Trophoblast cell (in vitro differentiated cells and primary cell): ENCODE measurements at regions not wholly inside any gene's neighbourhood (a gene's known extent, or its start where the extent isn't known, plus 50 kb on each side); places are given as distances from the start of the nearest gene placed in this dataset.

Experiments used
- DNase-seq, 2 donors: peaks; one replicate each; pipeline ENCODE4 v3.0.0-alpha.2; 2016
- H2AFZ ChIP-seq: 2 replicates; pipeline ENCODE4 v1.6.1; 2013; ENCODE audit warnings: low read length, moderate library complexity, mild to moderate bottlenecking; ENCODE audit not compliant: insufficient read depth, poor library complexity
- H2AK5ac ChIP-seq: 2 replicates; pipeline ENCODE4 v1.6.1; 2013; ENCODE audit warnings: mild to moderate bottlenecking, low read length
- H2BK120ac ChIP-seq: 2 replicates; pipeline ENCODE4 v1.6.1; 2013; ENCODE audit warnings: low read length, mild to moderate bottlenecking, moderate library complexity; ENCODE audit not compliant: insufficient read depth, poor library complexity
- H2BK12ac ChIP-seq: 2 replicates; pipeline ENCODE4 v1.6.1; 2013; ENCODE audit warnings: mild to moderate bottlenecking, low read length, moderate library complexity
- H2BK5ac ChIP-seq: 2 replicates; pipeline ENCODE4 v1.6.1; 2013; ENCODE audit warnings: low read length, low read depth, moderate library complexity, mild to moderate bottlenecking; ENCODE audit not compliant: poor library complexity
- H3K14ac ChIP-seq: 2 replicates; pipeline ENCODE4 v1.6.1; 2013; ENCODE audit warnings: mild to moderate bottlenecking, low read length
- H3K18ac ChIP-seq: 2 replicates; pipeline ENCODE4 v1.6.1; 2013; ENCODE audit warnings: mild to moderate bottlenecking, low read length
- H3K23ac ChIP-seq: 2 replicates; pipeline ENCODE4 v1.6.1; 2013; ENCODE audit warnings: low read length
- H3K27ac ChIP-seq: 2 replicates; pipeline ENCODE4 v1.5.1; 2013; ENCODE audit warnings: low read depth, mild to moderate bottlenecking, inconsistent platforms, low read length, moderate library complexity
- H3K27me3 ChIP-seq: 2 replicates; pipeline ENCODE4 v1.6.1; 2013; ENCODE audit warnings: inconsistent platforms, mild to moderate bottlenecking, low read length, moderate library complexity; ENCODE audit not compliant: insufficient read depth
- H3K36me3 ChIP-seq, 2 experiments: 1 replicate in 1 of 2; 2 replicates in 1 of 2; pipeline ENCODE4 v1.6.1; 2013; ENCODE audit warnings: low read length in 2 of 2, mild to moderate bottlenecking in 2 of 2, moderate library complexity in 1 of 2; ENCODE audit not compliant: insufficient read depth in 2 of 2, control insufficient read depth in 1 of 2
- H3K4ac ChIP-seq: 2 replicates; pipeline ENCODE4 v1.6.1; 2013; ENCODE audit warnings: low read depth, mild to moderate bottlenecking, low read length, moderate library complexity
- H3K4me1 ChIP-seq, 2 experiments: 1 replicate in 1 of 2; 2 replicates in 1 of 2; pipeline ENCODE4 v1.6.1; 2013; ENCODE audit warnings: low read length in 2 of 2, mild to moderate bottlenecking in 2 of 2, moderate library complexity in 1 of 2; ENCODE audit not compliant: insufficient read depth in 2 of 2, control insufficient read depth in 1 of 2
- H3K4me2 ChIP-seq: 2 replicates; pipeline ENCODE4 v1.6.1; 2013; ENCODE audit warnings: inconsistent platforms, mild to moderate bottlenecking, low read length, moderate library complexity
- H3K4me3 ChIP-seq: 2 replicates; pipeline ENCODE4 v1.5.1; 2013; ENCODE audit warnings: mild to moderate bottlenecking, low read depth, low read length, inconsistent platforms
- H3K79me1 ChIP-seq: one replicate; pipeline ENCODE4 v1.6.1; 2013; ENCODE audit warnings: low read length
- H3K79me2 ChIP-seq: 2 replicates; pipeline ENCODE4 v1.6.1; 2013; ENCODE audit warnings: low read length, mild to moderate bottlenecking; ENCODE audit not compliant: control insufficient read depth, insufficient read depth, poor library complexity
- H3K9ac ChIP-seq: 2 replicates; pipeline ENCODE4 v1.6.1; 2013; ENCODE audit warnings: mild to moderate bottlenecking, low read length
- H3K9me3 ChIP-seq: 2 replicates; pipeline ENCODE4 v1.6.1; 2013; ENCODE audit warnings: low read depth, mild to moderate bottlenecking, control low read depth, inconsistent platforms, low read length; ENCODE audit not compliant: insufficient read depth
- H4K12ac ChIP-seq: 2 replicates; pipeline ENCODE4 v1.6.1; 2013; ENCODE audit warnings: low read depth, mild to moderate bottlenecking, low read length, moderate library complexity
- H4K8ac ChIP-seq: 2 replicates; pipeline ENCODE4 v1.6.1; 2013; ENCODE audit warnings: low read depth, mild to moderate bottlenecking, low read length, moderate library complexity
- H4K91ac ChIP-seq: one replicate; pipeline ENCODE4 v1.6.1; 2013; ENCODE audit warnings: low read depth, mild to moderate bottlenecking, low read length, moderate library complexity
- WGBS: extraction: QIAGEN DNeasy Blood & Tissue Kit; methylation state at CpG from one replicate; pipeline ENCODE4 v1.1.7; 2013; ENCODE audit warnings: missing lambda C conversion rate; ENCODE audit not compliant: insufficient read length, insufficient coverage; ENCODE audit errors: extremely low coverage; 5-methylcytosine and 5-hydroxymethylcytosine counted together

- Histone ChIP-seq H2AK5ac (no peak overlapping the region), H4K91ac (no peak overlapping the region), H3K4me2 (no peak overlapping the region), H2AFZ (no peak overlapping the region), H3K27me3 (no peaks in the 10 kb centered on the region), H3K79me2 (no peaks in the 10 kb centered on the region), H4K12ac (no peak overlapping the region), H3K27ac (no peak overlapping the region), H2BK5ac (no peak overlapping the region), H2BK12ac (no peak overlapping the region), H3K36me3 (no peaks in the 10 kb centered on the region), H3K79me1 (no peaks in the 10 kb centered on the region), H3K9me3 (peaks cover 7% of the 10 kb centered on the region), H4K8ac (no peak overlapping the region), H3K4me1 (no peaks in the 10 kb centered on the region), H3K4me3 (no peak overlapping the region), H3K4ac (no peak overlapping the region), H3K18ac (no peak overlapping the region), H3K23ac (no peak overlapping the region), H2BK120ac (no peak overlapping the region), H3K14ac (no peak overlapping the region), H3K9ac (no peak overlapping the region)
- no peak for DNase-seq
- no CpG with 5 or more reads among the region's 2 CpGs for WGBS
Observed at GRCh38 chr17:77668518-77668917, 290.0 kb upstream of the TNRC6C start.

GRCh38 chr17:77670173-77670572, 288.3 kb upstream of the TNRC6C start:
- H3K79me1 ChIP-seq: no peaks in the 10 kb centered on the region
- no peaks in the 10 kb centered on the region for H3K79me2 ChIP-seq
- no peaks in the 10 kb centered on the region for H3K36me3 ChIP-seq
- no peak overlapping the region for H3K4me2 ChIP-seq
- DNase-seq: no peak
- H4K91ac ChIP-seq: no peak overlapping the region
- H4K12ac ChIP-seq: no peak overlapping the region
- H4K8ac ChIP-seq: no peak overlapping the region
- H3K14ac ChIP-seq: no peak overlapping the region
- H2AFZ ChIP-seq: no peak overlapping the region
- H2BK120ac ChIP-seq: no peak overlapping the region
- no peak overlapping the region for H3K9ac ChIP-seq
- no peak overlapping the region for H3K4ac ChIP-seq
- H3K23ac ChIP-seq: no peak overlapping the region
- no peaks in the 10 kb centered on the region for H3K27me3 ChIP-seq
- H2BK12ac ChIP-seq: no peak overlapping the region
- WGBS: no CpG with 5 or more reads among the region's 2 CpGs
- H3K4me1 ChIP-seq: no peaks in the 10 kb centered on the region
- no peak overlapping the region for H2AK5ac ChIP-seq
- no peak overlapping the region for H3K18ac ChIP-seq
- H3K9me3 ChIP-seq: peaks cover 4% of the 10 kb centered on the region
- H2BK5ac ChIP-seq: no peak overlapping the region
- H3K4me3 ChIP-seq: no peak overlapping the region
- H3K27ac ChIP-seq: no peak overlapping the region

- 100% methylated on average over 4 of the region's 11 CpGs for WGBS
Observed at GRCh38 chr17:77674358-77674757, 284.1 kb upstream of the TNRC6C start.

GRCh38 chr17:77675411-77675810, 283.1 kb upstream of the TNRC6C start:
- H3K79me2 ChIP-seq: no peaks in the 10 kb centered on the region
- H3K27ac ChIP-seq: no peak overlapping the region
- WGBS: no CpG with 5 or more reads among the region's 8 CpGs

More at GRCh38 chr17:77674358-77674757, 284.1 kb upstream of the TNRC6C start:
- no peak overlapping the region for H2AFZ ChIP-seq
- no peak overlapping the region for H3K4ac ChIP-seq
- no peak overlapping the region for H2BK120ac ChIP-seq
- H2BK5ac ChIP-seq: no peak overlapping the region
- no peak overlapping the region for H3K14ac ChIP-seq
- no peaks in the 10 kb centered on the region for H3K4me1 ChIP-seq
- no peak overlapping the region for H3K23ac ChIP-seq
- H3K27me3 ChIP-seq: no peaks in the 10 kb centered on the region
- H3K27ac ChIP-seq: no peak overlapping the region
- H4K12ac ChIP-seq: no peak overlapping the region
- H3K9ac ChIP-seq: no peak overlapping the region
- H3K9me3 ChIP-seq: peaks cover 3% of the 10 kb centered on the region
- no peaks in the 10 kb centered on the region for H3K79me2 ChIP-seq
- H3K4me3 ChIP-seq: no peak overlapping the region
- H3K36me3 ChIP-seq: no peaks in the 10 kb centered on the region
- H2BK12ac ChIP-seq: no peak overlapping the region
- no peak overlapping the region for H3K4me2 ChIP-seq
- H3K18ac ChIP-seq: no peak overlapping the region
- H2AK5ac ChIP-seq: no peak overlapping the region
- no peaks in the 10 kb centered on the region for H3K79me1 ChIP-seq
- no peak for DNase-seq
- H4K8ac ChIP-seq: no peak overlapping the region
- no peak overlapping the region for H4K91ac ChIP-seq

More at GRCh38 chr17:77675411-77675810, 283.1 kb upstream of the TNRC6C start:
- Histone ChIP-seq H3K4ac (no peak overlapping the region), H4K8ac (no peak overlapping the region), H3K14ac (no peak overlapping the region), H3K4me3 (no peak overlapping the region), H2BK12ac (no peak overlapping the region), H2AK5ac (no peak overlapping the region), H4K91ac (no peak overlapping the region), H3K9ac (no peak overlapping the region), H3K23ac (no peak overlapping the region), H2AFZ (no peak overlapping the region), H2BK5ac (no peak overlapping the region), H3K27me3 (no peaks in the 10 kb centered on the region), H3K79me1 (no peaks in the 10 kb centered on the region), H2BK120ac (no peak overlapping the region), H3K4me2 (no peak overlapping the region), H3K9me3 (peaks cover 3% of the 10 kb centered on the region), H3K4me1 (no peaks in the 10 kb centered on the region), H3K36me3 (no peaks in the 10 kb centered on the region), H4K12ac (no peak overlapping the region), H3K18ac (no peak overlapping the region)
- DNase-seq: no peak
